ENCODE measurements at regions not wholly inside any gene's neighbourhood (a gene's known extent, or its start where the extent isn't known, plus 50 kb on each side); places are given as distances from the start of the nearest gene placed in this dataset.

- Histone ChIP-seq H3F3A (ENCODE audit: insufficient read depth, low read depth) (no peaks in the 10 kb centered on the region), H3K27ac (no peak overlapping the region), H3K9me2 (ENCODE audit: insufficient read depth) (no peaks in the 10 kb centered on the region), H3K4me1 (replicated peaks; ENCODE audit: insufficient read depth) (no peaks in the 10 kb centered on the region), H3K27me3 (ENCODE audit: insufficient read depth, low read depth) (no peaks in the 10 kb centered on the region), H3K4me2 (no peak overlapping the region), H2AFZ (no peak overlapping the region), H3K79me2 (ENCODE audit: low read depth) (no peaks in the 10 kb centered on the region), H4K20me1 (ENCODE audit: insufficient read depth) (no peaks in the 10 kb centered on the region), H3K36me3 (ENCODE audit: low read depth) (no peaks in the 10 kb centered on the region), H3K9me3 (ENCODE audit: insufficient read depth, low read depth) (no peaks in the 10 kb centered on the region), H3K4me3 (no peak overlapping the region)
- POLR2A ChIA-PET (ENCODE audit: unreplicated experiment), result no interaction called here
- CTCF ChIA-PET, result no interaction called here
- no TSS peak for BruUV-seq (replicated peaks)
- intact Hi-C loops (cut with micrococcal nuclease; ENCODE audit: unreplicated experiment), result no loop called here
- DNase-seq, result no peak
- TF ChIP-seq CTCF (conservative IDR thresholded peaks at IDR 0.05), result no peak
- TF ChIP-seq EZH2 (IDR thresholded peaks at IDR 0.05; ENCODE audit: low read depth), result no peak
Observed at GRCh38 chr2:194257095-194257494, 1399.9 kb upstream of the SLC39A10 start.

GRCh38 chr2:194253528-194254259, 1403.3 kb upstream of the SLC39A10 start:
- Histone ChIP-seq H3K79me2 (ENCODE audit: low read depth) (no peaks in the 10 kb centered on the region), H3F3A (ENCODE audit: insufficient read depth, low read depth) (no peaks in the 10 kb centered on the region), H4K20me1 (ENCODE audit: insufficient read depth) (no peaks in the 10 kb centered on the region), H3K4me1 (replicated peaks; ENCODE audit: insufficient read depth) (no peaks in the 10 kb centered on the region), H3K9me2 (ENCODE audit: insufficient read depth) (no peaks in the 10 kb centered on the region), H3K27ac (no peak overlapping the region), H3K9me3 (ENCODE audit: insufficient read depth, low read depth) (no peaks in the 10 kb centered on the region), H2AFZ (no peak overlapping the region), H3K4me3 (no peak overlapping the region), H3K36me3 (ENCODE audit: low read depth) (no peaks in the 10 kb centered on the region), H3K27me3 (ENCODE audit: insufficient read depth, low read depth) (no peaks in the 10 kb centered on the region), H3K4me2 (no peak overlapping the region)
- CTCF ChIA-PET, result no interaction called here
- POLR2A ChIA-PET (ENCODE audit: unreplicated experiment), result no interaction called here
- BruUV-seq (replicated peaks), result no TSS peak
- no peak for TF ChIP-seq CTCF (conservative IDR thresholded peaks at IDR 0.05)
- TF ChIP-seq EZH2 (IDR thresholded peaks at IDR 0.05; ENCODE audit: low read depth), result no peak
- DNase-seq, result no peak
- intact Hi-C loops (cut with micrococcal nuclease; ENCODE audit: unreplicated experiment), result no loop called here

GRCh38 chr2:194252127-194252526, 1404.9 kb upstream of the SLC39A10 start:
- Histone ChIP-seq H3K4me1 (replicated peaks; ENCODE audit: insufficient read depth) (no peaks in the 10 kb centered on the region), H3K36me3 (ENCODE audit: low read depth) (no peaks in the 10 kb centered on the region), H3K4me3 (no peak overlapping the region), H3K79me2 (ENCODE audit: low read depth) (no peaks in the 10 kb centered on the region), H3K9me3 (ENCODE audit: insufficient read depth, low read depth) (no peaks in the 10 kb centered on the region), H2AFZ (no peak overlapping the region), H4K20me1 (ENCODE audit: insufficient read depth) (no peaks in the 10 kb centered on the region), H3F3A (ENCODE audit: insufficient read depth, low read depth) (no peaks in the 10 kb centered on the region), H3K9me2 (ENCODE audit: insufficient read depth) (no peaks in the 10 kb centered on the region), H3K27ac (no peak overlapping the region), H3K27me3 (ENCODE audit: insufficient read depth, low read depth) (no peaks in the 10 kb centered on the region), H3K4me2 (no peak overlapping the region)
- TF ChIP-seq CTCF (conservative IDR thresholded peaks at IDR 0.05) (no peak), EZH2 (IDR thresholded peaks at IDR 0.05; ENCODE audit: low read depth) (no peak)
- no TSS peak for BruUV-seq (replicated peaks)
- no peak for DNase-seq
- ChIA-PET CTCF (no interaction called here), POLR2A (ENCODE audit: unreplicated experiment) (no interaction called here)
- intact Hi-C loops (cut with micrococcal nuclease; ENCODE audit: unreplicated experiment), result no loop called here

Data from PC-9 (cell line).